Body of pancreas (tissue), 4 donors: ENCODE measurements at regions not wholly inside any gene's neighbourhood (a gene's known extent, or its start where the extent isn't known, plus 50 kb on each side); places are given as distances from the start of the nearest gene placed in this dataset.

Source experiments
- ATAC-seq: fragments of 150-250 bp; one replicate; pipeline ENCODE4 v1.9.1; 2016
- DNase-seq, 4 donors: peaks; one replicate each; pipeline ENCODE4 v3.0.0-alpha.2; 2019
- H3K27ac ChIP-seq, 4 donors: fragments of 200-600 bp; sonication (generic); 1 replicate in 3 of 4; 2 replicates in 1 of 4; pipeline versions ENCODE4 v1.5.1 to v1.6.1; 2016 to 2019; ENCODE audit warnings: mild to moderate bottlenecking in 1 of 4, mixed read lengths in 1 of 4, moderate library complexity in 1 of 4
- H3K27me3 ChIP-seq, 2 donors: fragments of 200-600 bp; sonication (generic); one replicate each; pipeline ENCODE4 v1.6.0; 2016; ENCODE audit warnings: mild to moderate bottlenecking in 1 of 2
- H3K36me3 ChIP-seq, 2 donors: fragments of 200-600 bp; sonication (generic); replicated peaks in 1 of 2; 2 replicates each; pipeline ENCODE4 v1.5.1; 2016; ENCODE audit warnings: low read depth in 2 of 2; ENCODE audit not compliant: insufficient read depth in 1 of 2
- H3K4me1 ChIP-seq: fragments of 200-600 bp; sonication (generic); one replicate; pipeline ENCODE4 v1.6.0; 2016
- H3K4me3 ChIP-seq, 2 donors: fragments of 200-600 bp; sonication (generic); 1 replicate in 1 of 2; 2 replicates in 1 of 2; pipeline ENCODE4 v1.5.1; 2016 to 2019
- H3K9me3 ChIP-seq, 3 donors: fragments of 200-600 bp; sonication (generic); 1 replicate in 2 of 3; 2 replicates in 1 of 3; pipeline ENCODE4 v1.5.1; 2016
- CTCF ChIP-seq, 7 experiments: fragments of 450-650 bp in 4 of 7; fragments of 200-600 bp in 3 of 7; sonication (generic) in 3 of 7; IDR thresholded peaks; one replicate each; pipeline ENCODE4 v1.5.1; 2016 to 2019; ENCODE audit warnings: antibody characterized with exemption in 7 of 7
- POLR2A ChIP-seq, 3 donors: fragments of 450-650 bp; IDR thresholded peaks; one replicate each; pipeline ENCODE4 v1.6.1; 2016; ENCODE audit warnings: antibody characterized with exemption in 3 of 3, mild to moderate bottlenecking in 2 of 3
- WGBS, 2 donors: methylation state at CpG; one replicate each; pipeline ENCODE4 v1.1.5; 2017; 5-methylcytosine and 5-hydroxymethylcytosine counted together
- intact Hi-C: fragments of 100-400 bp; cut with DNase I; formaldehyde crosslinking; loops from one replicate; pipeline ENCODE4 v1.15.1; 2023

GRCh38 chr12:24133384-24133783, 183.9 kb upstream of the SOX5 start:
- Histone ChIP-seq H3K27me3 (no peaks in the 10 kb centered on the region), H3K4me1 (no peaks in the 10 kb centered on the region), H3K36me3 (no peaks in the 10 kb centered on the region), H3K27ac (no peak overlapping the region), H3K4me3 (no peak overlapping the region), H3K9me3 (no peaks in the 10 kb centered on the region)
- 19 to 32% methylated on average over 4 of the region's 4 CpGs for WGBS, 2 donors
- intact Hi-C loops: no loop called here
- DNase-seq (no peak), ATAC-seq (no peak)
- TF ChIP-seq CTCF (IDR thresholded peaks at IDR 0.05) (no peak), POLR2A (IDR thresholded peaks at IDR 0.05) (no peak)

- H3K27ac ChIP-seq: no peak overlapping the region
- H3K27me3 ChIP-seq: no peaks in the 10 kb centered on the region
- H3K36me3 ChIP-seq: no peaks in the 10 kb centered on the region
- intact Hi-C loops: no loop called here
- no peak overlapping the region for H3K4me3 ChIP-seq
- no peak for TF ChIP-seq CTCF (IDR thresholded peaks at IDR 0.05)
- no peak for TF ChIP-seq POLR2A (IDR thresholded peaks at IDR 0.05)
- 77 to 81% methylated on average over 9 of the region's 9 CpGs for WGBS, 2 donors
- no peaks in the 10 kb centered on the region for H3K9me3 ChIP-seq
- DNase-seq (no peak), ATAC-seq (no peak)
- no peaks in the 10 kb centered on the region for H3K4me1 ChIP-seq
These were observed 178.7 kb upstream of the SOX5 start for GRCh38 chr12:24127919-24128721.

- 72 to 77% methylated on average over 4 of the region's 4 CpGs for WGBS, 2 donors
- Histone ChIP-seq H3K4me3 (no peak overlapping the region), H3K9me3 (no peaks in the 10 kb centered on the region), H3K27ac (no peak overlapping the region), H3K4me1 (no peaks in the 10 kb centered on the region), H3K27me3 (no peaks in the 10 kb centered on the region), H3K36me3 (no peaks in the 10 kb centered on the region)
- DNase-seq (no peak), ATAC-seq (no peak)
- intact Hi-C loops: no loop called here
- TF ChIP-seq CTCF (IDR thresholded peaks at IDR 0.05) (no peak), POLR2A (IDR thresholded peaks at IDR 0.05) (no peak)
These were observed 175.8 kb upstream of the SOX5 start for GRCh38 chr12:24125280-24125679.

- TF ChIP-seq POLR2A (IDR thresholded peaks at IDR 0.05): no peak
- no peak for TF ChIP-seq CTCF (IDR thresholded peaks at IDR 0.05)
- Histone ChIP-seq H3K27ac (no peak overlapping the region), H3K4me1 (no peaks in the 10 kb centered on the region), H3K4me3 (no peak overlapping the region), H3K27me3 (no peaks in the 10 kb centered on the region), H3K36me3 (no peaks in the 10 kb centered on the region), H3K9me3 (no peaks in the 10 kb centered on the region)
- intact Hi-C loops: no loop called here
- ATAC-seq (no peak), DNase-seq (no peak)
- 33 to 52% methylated on average over 4 of the region's 4 CpGs for WGBS, 2 donors
These were observed 172.4 kb upstream of the SOX5 start for GRCh38 chr12:24121911-24122310.

- no peak for ATAC-seq
- Histone ChIP-seq H3K4me1 (no peaks in the 10 kb centered on the region), H3K27ac (no peak overlapping the region), H3K9me3 (no peaks in the 10 kb centered on the region), H3K36me3 (no peaks in the 10 kb centered on the region), H3K4me3 (no peak overlapping the region), H3K27me3 (no peaks in the 10 kb centered on the region)
- no peak for DNase-seq
- intact Hi-C loops: no loop called here
- WGBS, 2 donors: 38 to 40% methylated on average over 1 of the region's 1 CpG
- TF ChIP-seq POLR2A (IDR thresholded peaks at IDR 0.05) (no peak), CTCF (IDR thresholded peaks at IDR 0.05) (no peak)
These were observed 169.2 kb upstream of the SOX5 start for GRCh38 chr12:24118668-24119067.
